GM23338 (cell line): ENCODE measurements at regions not wholly inside any gene's neighbourhood (a gene's known extent, or its start where the extent isn't known, plus 50 kb on each side); places are given as distances from the start of the nearest gene placed in this dataset.

Source experiments
- ATAC-seq: fragments of 200-7000 bp; cut with Tn5 transposase; 3 replicates; pipeline ENCODE4 v1.9.1; 2020
- DNase-seq: peaks from one replicate; pipeline ENCODE4 v3.0.0-alpha.2; 2015; ENCODE audit warnings: low spot score
- H2AFZ ChIP-seq: fragments of 200-600 bp; sonication (generic); 2 replicates; pipeline ENCODE4 v1.8.0; 2016; ENCODE audit warnings: antibody characterized with exemption, mild to moderate bottlenecking, moderate library complexity
- H3F3A ChIP-seq: fragments of 200-600 bp; sonication (generic); replicated peaks from 2 replicates; pipeline ENCODE4 v1.8.0; 2017; ENCODE audit warnings: antibody characterized with exemption, mixed run types, low read depth
- H3K27ac ChIP-seq: fragments of 200-600 bp; sonication (generic); 2 replicates; pipeline ENCODE4 v1.6.1; 2016; ENCODE audit warnings: low read depth
- H3K27me3 ChIP-seq: fragments of 200-600 bp; sonication (generic); 2 replicates; pipeline ENCODE4 v1.8.0; 2016; ENCODE audit warnings: mild to moderate bottlenecking, mixed run types, moderate library complexity; ENCODE audit not compliant: insufficient read depth
- H3K36me3 ChIP-seq: fragments of 200-600 bp; sonication (generic); 2 replicates; pipeline ENCODE4 v1.8.0; 2016; ENCODE audit warnings: mild to moderate bottlenecking; ENCODE audit not compliant: insufficient read depth
- H3K4me1 ChIP-seq: fragments of 200-600 bp; sonication (generic); 2 replicates; pipeline ENCODE4 v1.8.0; 2016; ENCODE audit warnings: mild to moderate bottlenecking, moderate library complexity; ENCODE audit not compliant: insufficient read depth
- H3K4me2 ChIP-seq: fragments of 200-600 bp; sonication (generic); 2 replicates; pipeline ENCODE4 v1.7.1; 2017; ENCODE audit warnings: mixed run types
- H3K4me3 ChIP-seq: fragments of 200-600 bp; sonication (generic); 2 replicates; pipeline ENCODE4 v1.6.1; 2016; ENCODE audit warnings: mixed run types
- H3K79me2 ChIP-seq: fragments of 200-600 bp; sonication (generic); replicated peaks from 2 replicates; pipeline ENCODE4 v1.8.0; 2017; ENCODE audit warnings: mild to moderate bottlenecking; ENCODE audit not compliant: insufficient read depth
- H3K9me2 ChIP-seq: fragments of 200-600 bp; sonication (generic); 2 replicates; pipeline ENCODE4 v1.8.0; 2017; ENCODE audit not compliant: insufficient read depth
- H4K20me1 ChIP-seq: fragments of 200-600 bp; sonication (generic); replicated peaks from 2 replicates; pipeline ENCODE4 v1.8.0; 2017; ENCODE audit warnings: mild to moderate bottlenecking; ENCODE audit not compliant: insufficient read depth
- H3K27ac Mint-ChIP-seq: 2 replicates; pipeline ENCODE4 v1.8.0; 2020; ENCODE audit warnings: inconsistent platforms, mild to moderate bottlenecking, moderate library complexity, mixed read lengths
- H3K27me3 Mint-ChIP-seq: 3 replicates; pipeline ENCODE4 v1.8.0; 2022; ENCODE audit warnings: low read depth, mild to moderate bottlenecking, moderate library complexity, mixed read lengths, inconsistent platforms; ENCODE audit not compliant: insufficient read depth, poor library complexity
- H3K36me3 Mint-ChIP-seq: 3 replicates; pipeline ENCODE4 v1.8.0; 2021; ENCODE audit warnings: low read depth, mild to moderate bottlenecking, inconsistent platforms, moderate library complexity, mixed read lengths
- H3K4me1 Mint-ChIP-seq: 3 replicates; pipeline ENCODE4 v1.8.0; 2020; ENCODE audit warnings: mild to moderate bottlenecking, inconsistent platforms, mixed read lengths
- H3K4me3 Mint-ChIP-seq: 3 replicates; pipeline ENCODE4 v1.8.0; 2021; ENCODE audit warnings: moderate library complexity, mild to moderate bottlenecking, inconsistent platforms, mixed read lengths
- H3K9me3 Mint-ChIP-seq: 3 replicates; pipeline ENCODE4 v1.8.0; 2020; ENCODE audit warnings: moderate library complexity, mild to moderate bottlenecking, inconsistent platforms, mixed read lengths
- ETS1 ChIP-seq: IDR thresholded peaks from 2 replicates; pipeline ENCODE4 v1.6.1; 2016; ENCODE audit warnings: antibody characterized with exemption
- JUNB ChIP-seq: IDR thresholded peaks from one replicate; pipeline ENCODE4 v1.6.1; 2016; ENCODE audit warnings: antibody characterized with exemption; ENCODE audit not compliant: unreplicated experiment
- NANOG ChIP-seq: IDR thresholded peaks from 2 replicates; pipeline ENCODE4 v1.6.1; 2016; ENCODE audit warnings: antibody characterized with exemption, borderline replicate concordance
- REST ChIP-seq: IDR thresholded peaks from one replicate; pipeline ENCODE4 v1.6.1; 2018; ENCODE audit warnings: antibody characterized with exemption; ENCODE audit not compliant: unreplicated experiment
- STAT1 ChIP-seq: IDR thresholded peaks from one replicate; pipeline ENCODE4 v1.6.1; 2016; ENCODE audit warnings: antibody characterized with exemption; ENCODE audit not compliant: unreplicated experiment
- ZNF114 ChIP-seq: fragments of 250-450 bp; sonication (Bioruptor Pico); IDR thresholded peaks from 2 replicates; pipeline ENCODE4 v1.5.0; 2020; ENCODE audit warnings: mild to moderate bottlenecking, moderate library complexity

DNA sequence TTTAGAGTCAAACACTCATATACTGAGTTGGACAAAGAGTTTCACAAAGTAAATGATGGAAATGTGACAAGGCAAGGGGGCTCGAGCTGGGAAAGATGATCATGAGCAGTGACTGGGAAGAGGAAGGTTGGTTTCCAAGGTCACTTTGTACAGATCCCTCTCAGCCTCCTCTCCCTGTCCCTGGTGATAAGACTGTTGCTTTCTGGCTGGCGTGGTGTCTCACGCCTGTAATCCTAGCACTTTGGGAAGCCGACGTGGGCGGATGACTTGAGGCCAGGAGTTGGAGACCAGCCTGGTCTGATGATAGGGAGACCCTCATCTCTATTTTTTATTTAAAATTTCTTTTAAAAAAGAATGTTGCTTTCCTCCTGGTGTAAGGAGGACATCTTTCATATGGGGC, 65.4 kb upstream of the CALM2 start (continued):
- TF ChIP-seq JUNB (no peak), REST (no peak), ETS1 (no peak), ZNF114 (CRISPR knock-in tag) (no peak)

DNA sequence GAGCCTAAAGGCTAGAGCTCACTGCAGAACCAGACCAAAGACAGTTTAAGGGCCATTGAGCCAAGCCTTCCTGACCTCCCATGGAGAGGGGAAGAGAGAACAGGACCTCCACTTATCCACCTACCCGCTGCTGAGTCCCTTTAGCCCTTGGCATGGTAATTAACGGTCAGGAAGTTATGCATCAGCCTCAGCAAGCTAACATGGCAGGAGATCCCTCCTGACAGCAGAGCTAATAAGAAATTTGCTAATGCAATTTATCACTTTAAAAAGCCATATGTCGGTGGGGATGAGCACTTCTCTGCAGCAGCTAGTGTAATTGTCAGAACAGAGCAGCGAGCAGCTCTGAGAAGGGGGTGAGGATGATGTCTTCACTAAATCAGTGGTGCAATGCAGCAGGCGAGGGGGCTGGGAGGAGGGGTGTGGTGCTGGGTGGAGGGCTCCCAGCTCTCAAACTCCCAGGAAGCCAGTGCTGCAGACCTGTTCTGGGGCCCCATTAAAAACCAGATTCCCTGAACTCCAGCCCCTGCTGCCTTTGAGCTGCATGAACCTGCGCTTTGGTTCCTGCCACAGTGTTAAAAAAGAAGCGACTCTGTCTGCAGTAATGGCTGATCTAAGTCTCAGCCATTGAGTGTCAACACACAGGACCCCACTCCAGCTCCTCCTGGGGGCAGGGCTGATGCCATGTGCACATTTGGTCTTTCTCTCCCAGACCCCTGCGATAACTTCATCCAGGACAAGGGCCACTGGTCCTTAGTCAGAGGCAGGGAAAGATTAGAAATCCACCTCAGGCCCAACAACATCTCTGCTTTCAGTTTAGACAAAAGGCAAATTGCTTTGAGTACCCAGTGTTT, 63.0 kb upstream of the CALM2 start:
- Histone ChIP-seq H3K27me3 (no peaks in the 10 kb centered on the region), H2AFZ (peak overlapping the region; percentile 95; the same call in 1 of the 2 replicates), H3K36me3 (no peaks in the 10 kb centered on the region), H3K27ac (peak overlapping the region; percentile 84), H3K79me2 (no peaks in the 10 kb centered on the region), H3K9me2 (peaks cover 10% of the 10 kb centered on the region; the same call in 1 of the 2 replicates), H3K4me3 (0 out of 2 replicates have a peak overlapping the region, but pooled peaks have one; percentile 16), H3K4me2 (peak overlapping the region; percentile 71), H3F3A (peaks cover 14% of the 10 kb centered on the region; the same call in 1 of the 2 replicates), H4K20me1 (no peaks in the 10 kb centered on the region), H3K4me1 (peaks cover 33% of the 10 kb centered on the region)
- ATAC-seq (peak; percentile 58), DNase-seq (peak; percentile 43)
- Mint-ChIP-seq H3K36me3 (no peaks in the 10 kb centered on the region; the same call in 2 of the 3 replicates), H3K27ac (peak overlapping the region; percentile 82), H3K4me3 (peak overlapping the region; percentile 42; the same call in 1 of the 3 replicates), H3K4me1 (peaks cover 48% of the 10 kb centered on the region), H3K27me3 (peaks cover 15% of the 10 kb centered on the region), H3K9me3 (no peaks in the 10 kb centered on the region)
- TF ChIP-seq NANOG: 0 out of 2 replicates have a peak, but pooled peaks have one; percentile 19
- no peak for TF ChIP-seq STAT1

- peak overlapping the region; percentile 42; the same call in 1 of the 3 replicates for H3K4me3 Mint-ChIP-seq
- H3K36me3 ChIP-seq: no peaks in the 10 kb centered on the region
- 0 out of 2 replicates have a peak overlapping the region, but pooled peaks have one; percentile 16 for H3K4me3 ChIP-seq
- 0 out of 2 replicates have a peak overlapping the region, but pooled peaks have one; percentile 95 for H2AFZ ChIP-seq
- peaks cover 48% of the 10 kb centered on the region for H3K4me1 Mint-ChIP-seq
- H3K27me3 Mint-ChIP-seq: peaks cover 20% of the 10 kb centered on the region
- H3K4me2 ChIP-seq: peak overlapping the region; percentile 71
- no peak for DNase-seq
- no peaks in the 10 kb centered on the region; the same call in 2 of the 3 replicates for H3K36me3 Mint-ChIP-seq
- H3K27ac ChIP-seq: peak overlapping the region; percentile 11; the same call in 1 of the 2 replicates
- no peaks in the 10 kb centered on the region for H3K79me2 ChIP-seq
- no peak for ATAC-seq
- H3K9me2 ChIP-seq: peaks cover 10% of the 10 kb centered on the region; the same call in 1 of the 2 replicates
- no peaks in the 10 kb centered on the region for H4K20me1 ChIP-seq
- peak overlapping the region; percentile 36 for H3K27ac Mint-ChIP-seq
- no peaks in the 10 kb centered on the region for H3K27me3 ChIP-seq
- peaks cover 14% of the 10 kb centered on the region; the same call in 1 of the 2 replicates for H3F3A ChIP-seq
- no peak for TF ChIP-seq REST
- peaks cover 33% of the 10 kb centered on the region for H3K4me1 ChIP-seq
- no peaks in the 10 kb centered on the region for H3K9me3 Mint-ChIP-seq
Measured at GRCh38 chr2:47238638-47239037, 62.3 kb upstream of the CALM2 start.
